ENCODE measurements at regions not wholly inside any gene's neighbourhood (a gene's known extent, or its start where the extent isn't known, plus 50 kb on each side); places are given as distances from the start of the nearest gene placed in this dataset.

DNA sequence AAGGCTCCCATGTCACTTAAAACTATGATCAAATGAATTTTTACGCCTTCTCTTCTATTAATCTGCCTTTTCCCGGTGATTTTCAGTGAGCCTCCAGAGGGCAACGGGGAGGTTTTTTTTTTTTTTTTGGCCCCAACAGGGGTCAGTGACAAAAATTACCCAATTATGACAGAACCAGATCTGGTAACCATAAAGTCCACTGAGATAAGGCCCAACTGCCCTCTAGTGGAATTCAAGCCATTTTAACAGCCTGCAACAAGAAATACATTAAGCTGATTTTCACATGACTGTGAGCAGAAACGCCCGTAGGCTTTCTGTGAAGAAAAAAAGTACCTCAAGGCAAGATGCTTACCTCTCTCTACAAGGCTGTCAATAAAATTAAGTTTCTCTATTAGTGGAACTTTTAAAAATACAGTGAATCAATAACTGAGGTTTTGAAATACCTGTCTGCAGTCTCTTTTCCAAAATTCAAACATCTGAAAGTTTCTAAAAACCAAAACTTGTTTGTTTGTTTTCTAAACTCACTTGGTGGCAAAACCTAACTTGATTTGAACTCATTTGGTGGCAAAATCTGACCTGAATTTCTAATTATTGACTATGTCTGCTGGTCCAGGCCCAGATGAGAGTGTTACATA, 49.7 kb upstream of the FST start:
- Histone ChIP-seq H3K36me3 (ENCODE audit: insufficient read depth) (no peaks in the 10 kb centered on the region), H3K4me1 (ENCODE audit: insufficient read depth) (no peaks in the 10 kb centered on the region), H3K4me3 (ENCODE audit: low read depth, low read length) (no peak overlapping the region), H3K27ac (ENCODE audit: low read depth) (no peak overlapping the region)
- 73% methylated on average over 5 of the region's 5 CpGs for WGBS
- DNase-seq (ENCODE audit: extremely low spot score): no peak

Data from urinary bladder (tissue), 3 donors.